HG02885 (cell line): ENCODE measurements at regions not wholly inside any gene's neighbourhood (a gene's known extent, or its start where the extent isn't known, plus 50 kb on each side); places are given as distances from the start of the nearest gene placed in this dataset.

ENCODE experiments used
- ATAC-seq: cut with Tn5 transposase; IDR thresholded peaks from one replicate; pipeline ENCODE4 v1.9.1; 2021; ENCODE audit warnings: mild to moderate bottlenecking; ENCODE audit not compliant: unreplicated experiment, poor library complexity

GRCh38 chr4:163941221-163941905 lies 446.9 kb downstream of the TMA16 start:
- ATAC-seq: no peak

GRCh38 chr4:163948920-163949455 lies 454.5 kb downstream of the TMA16 start:
- no peak for ATAC-seq

- ATAC-seq: no peak
Observed at GRCh38 chr4:163949976-163950601, 455.6 kb downstream of the TMA16 start.

GRCh38 chr4:163955288-163955687 lies 460.8 kb downstream of the TMA16 start:
- no peak for ATAC-seq

- ATAC-seq: no peak
Observed at GRCh38 chr4:163958751-163959150, 464.3 kb downstream of the TMA16 start.

GRCh38 chr4:163959932-163960331 lies 465.4 kb downstream of the TMA16 start:
- no peak for ATAC-seq

GRCh38 chr4:163966612-163967011 lies 472.1 kb downstream of the TMA16 start:
- ATAC-seq: peak; percentile 8

- peak; percentile 51 for ATAC-seq
Observed at GRCh38 chr4:163967263-163967662, 472.8 kb downstream of the TMA16 start.

GRCh38 chr4:163967710-163968109 lies 473.2 kb downstream of the TMA16 start:
- ATAC-seq: no peak

- ATAC-seq: no peak
Observed at GRCh38 chr4:163969291-163969690, 474.8 kb downstream of the TMA16 start.

GRCh38 chr4:163976588-163976987 lies 482.1 kb downstream of the TMA16 start:
- no peak for ATAC-seq

- no peak for ATAC-seq
Observed at GRCh38 chr4:163988391-163988790, 493.9 kb downstream of the TMA16 start.

GRCh38 chr4:163988865-163989264 lies 494.4 kb downstream of the TMA16 start:
- ATAC-seq: no peak

GRCh38 chr4:163991298-163991865 lies 496.9 kb downstream of the TMA16 start:
- no peak for ATAC-seq

- no peak for ATAC-seq
Observed at GRCh38 chr4:164009435-164009834, 514.9 kb downstream of the TMA16 start.

GRCh38 chr4:164011791-164012190 lies 517.3 kb downstream of the TMA16 start:
- no peak for ATAC-seq

GRCh38 chr4:164012396-164013027 lies 518.0 kb downstream of the TMA16 start:
- ATAC-seq: no peak

GRCh38 chr4:164021947-164022346 lies 527.5 kb downstream of the TMA16 start:
- ATAC-seq: no peak

- no peak for ATAC-seq
Observed at GRCh38 chr4:164023214-164023613, 528.7 kb downstream of the TMA16 start.

- peak; percentile 50 for ATAC-seq
Observed at GRCh38 chr4:164027805-164028204, 533.3 kb downstream of the TMA16 start.

- no peak for ATAC-seq
Observed at GRCh38 chr4:164039482-164039881, 545.0 kb downstream of the TMA16 start.
